ENCODE measurements at regions not wholly inside any gene's neighbourhood (a gene's known extent, or its start where the extent isn't known, plus 50 kb on each side); places are given as distances from the start of the nearest gene placed in this dataset.
"Not testable (repeated sequence)": the region's sequence is repeated elsewhere in the genome, so short reads cannot be mapped to it uniquely, and the experiment has no call there.

DNA sequence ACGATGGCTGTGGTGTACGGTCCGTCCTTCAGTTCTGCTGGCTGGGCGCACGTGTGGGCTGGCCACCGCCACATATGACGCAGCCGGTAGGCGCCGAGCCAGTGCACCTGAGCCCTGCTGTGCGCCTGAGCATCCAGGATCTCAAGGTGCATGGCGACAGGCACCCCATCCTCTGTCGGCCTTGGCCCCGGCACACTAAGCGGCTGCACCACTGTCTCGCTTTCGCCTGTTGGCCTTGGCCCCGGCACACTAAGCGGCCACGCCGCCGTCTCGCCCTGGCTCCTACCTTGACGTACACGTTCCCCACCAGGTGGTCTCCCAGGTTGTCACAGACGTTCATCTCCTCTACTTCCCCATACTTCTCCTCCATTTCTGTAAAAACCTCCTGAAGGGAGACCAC is 4034.6 kb upstream of the TPTE start:
- TF ChIP-seq NFIC (IDR thresholded peaks at IDR 0.05; ENCODE audit: borderline replicate concordance); TCF12 (IDR thresholded peaks at IDR 0.05): not testable (repeated sequence)

All from SK-N-SH (cell line).